GM12872 (cell line): ENCODE measurements at regions not wholly inside any gene's neighbourhood (a gene's known extent, or its start where the extent isn't known, plus 50 kb on each side); places are given as distances from the start of the nearest gene placed in this dataset.
A peak's percentile ranks its signal among the peaks of the same experiment; 100 is the strongest.

Experiments
- CTCF ChIP-seq: IDR thresholded peaks from 3 replicates; pipeline ENCODE4 v1.5.1; 2011; ENCODE audit warnings: low read depth, mild to moderate bottlenecking, low read length, moderate library complexity; ENCODE audit not compliant: insufficient read depth

GRCh38 chr5:60177596-60177995, 284.1 kb upstream of the PDE4D start:
- TF ChIP-seq CTCF, result no peak

GRCh38 chr5:60173667-60174066, 280.1 kb upstream of the PDE4D start:
- no peak for TF ChIP-seq CTCF

- no peak for TF ChIP-seq CTCF
Measured at GRCh38 chr5:60163762-60164161, 270.2 kb upstream of the PDE4D start.

GRCh38 chr5:60162441-60162840, 268.9 kb upstream of the PDE4D start:
- no peak for TF ChIP-seq CTCF

DNA sequence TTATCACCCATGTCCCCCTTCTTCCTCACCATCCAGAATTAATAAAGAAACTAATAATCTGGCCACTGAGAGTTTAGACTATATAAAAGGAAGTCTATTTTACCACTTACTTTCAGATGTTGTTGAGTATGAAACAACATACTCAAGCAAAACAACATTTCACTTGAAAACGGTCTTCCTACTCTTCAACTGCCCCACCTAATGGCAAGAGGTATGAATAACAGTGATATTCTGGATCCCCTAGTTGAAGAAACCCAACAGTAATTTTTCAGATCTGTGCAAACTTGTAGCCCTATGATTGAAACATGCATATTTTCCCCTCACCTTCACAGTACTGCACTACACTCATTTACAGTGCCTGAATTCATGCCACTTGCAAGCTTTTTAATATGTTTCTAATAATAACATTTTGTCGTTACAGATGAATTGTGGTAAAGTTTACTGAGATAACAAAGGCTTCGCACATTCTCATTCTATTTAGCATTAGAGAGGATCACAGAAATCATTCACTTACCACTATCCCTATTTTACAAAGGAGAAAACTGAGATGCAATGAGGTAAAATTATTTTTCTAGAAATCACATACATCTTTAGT, 267.9 kb upstream of the PDE4D start:
- TF ChIP-seq CTCF, result peak; percentile 55

DNA sequence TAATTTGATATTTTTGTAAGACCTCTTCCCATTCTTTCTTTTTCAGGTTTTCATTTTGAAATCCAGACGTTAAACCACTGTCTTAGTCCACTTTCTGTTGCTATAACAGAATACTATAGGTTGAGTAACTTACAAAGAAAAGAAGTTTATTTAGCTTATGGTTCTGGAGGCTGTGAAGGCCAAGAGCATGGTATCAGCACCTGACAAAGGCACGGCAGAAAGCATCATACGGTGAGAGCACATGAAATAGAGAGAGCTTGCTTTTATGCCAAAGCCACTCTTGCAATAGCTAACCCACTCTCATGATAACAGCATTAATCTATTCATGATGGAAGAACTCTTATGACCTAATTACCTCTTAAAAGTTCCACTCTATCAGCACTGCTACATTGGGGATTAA, 255.6 kb upstream of the PDE4D start:
- TF ChIP-seq CTCF, result no peak

- TF ChIP-seq CTCF, result no peak
Measured at GRCh38 chr5:60148366-60148765, 254.8 kb upstream of the PDE4D start.

- no peak for TF ChIP-seq CTCF
Measured at GRCh38 chr5:60147791-60148190, 254.3 kb upstream of the PDE4D start.
